ENCODE measurements at regions not wholly inside any gene's neighbourhood (a gene's known extent, or its start where the extent isn't known, plus 50 kb on each side); places are given as distances from the start of the nearest gene placed in this dataset.
"Not testable (repeated sequence)": the region's sequence is repeated elsewhere in the genome, so short reads cannot be mapped to it uniquely, and the experiment has no call there.

DNA sequence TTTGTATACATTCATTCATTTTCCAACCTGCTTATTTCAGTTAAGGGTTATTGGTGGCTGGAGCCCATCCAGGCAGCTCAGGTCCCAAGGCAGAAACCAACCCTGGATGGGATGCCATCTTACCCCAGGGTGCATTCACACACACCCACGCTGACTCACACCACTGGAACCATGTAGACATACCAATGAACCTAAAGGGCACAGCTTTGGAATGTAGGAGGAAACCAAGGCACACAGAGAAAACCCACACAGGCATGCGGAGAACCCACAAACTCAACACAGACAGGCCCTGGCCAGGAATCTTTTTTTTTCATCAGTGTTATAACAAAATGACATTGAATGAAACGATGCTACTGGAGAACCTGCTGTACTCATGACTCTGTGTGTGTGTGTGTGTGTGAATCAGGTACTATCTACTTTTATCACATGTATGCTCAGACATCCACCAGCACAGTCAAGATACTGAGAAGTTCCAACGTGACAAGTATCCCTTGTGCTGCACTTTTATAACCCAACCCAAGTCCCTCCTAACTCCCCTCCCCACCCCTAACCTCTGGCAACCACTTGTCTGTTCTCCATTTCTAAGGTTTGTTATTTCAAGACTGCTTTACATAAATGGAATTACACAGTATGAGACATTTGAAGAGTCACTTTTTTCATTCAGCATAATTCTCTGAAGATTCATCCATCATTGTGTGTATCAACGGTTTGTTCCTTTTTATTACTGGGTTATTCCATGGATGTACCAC, 286.8 kb upstream of the PLD5 start:
- Histone ChIP-seq H4K8ac (ENCODE audit: low read depth, low read length) (no peak overlapping the region), H3K18ac (ENCODE audit: low read length) (no peak overlapping the region), H3K79me2 (ENCODE audit: control insufficient read depth, insufficient read depth, low read length) (no peaks in the 10 kb centered on the region), H4K5ac (ENCODE audit: low read length) (no peak overlapping the region), H3K56ac (ENCODE audit: low read length) (no peak overlapping the region), H2AK5ac (ENCODE audit: low read length) (no peak overlapping the region), H3K27me3 (ENCODE audit: insufficient read depth, low read length, poor library complexity) (no peaks in the 10 kb centered on the region), H3K36me3 (ENCODE audit: control insufficient read depth, insufficient read depth, low read length) (no peaks in the 10 kb centered on the region), H2BK5ac (ENCODE audit: low read length) (no peak overlapping the region), H3K4me2 (ENCODE audit: low read length) (no peak overlapping the region), H3K79me1 (ENCODE audit: low read length) (no peaks in the 10 kb centered on the region), H3K27ac (ENCODE audit: low read depth, low read length) (no peak overlapping the region), H2BK15ac (replicated peaks; ENCODE audit: low read depth) (no peak overlapping the region), H3K4me3 (ENCODE audit: low read length) (no peak overlapping the region), H3K9ac (ENCODE audit: low read length) (no peak overlapping the region), H3K4ac (ENCODE audit: low read depth, low read length) (no peak overlapping the region), H2BK120ac (ENCODE audit: low read depth, low read length) (no peak overlapping the region), H3K23ac (ENCODE audit: low read length) (no peak overlapping the region), H3K4me1 (ENCODE audit: control insufficient read depth, low read depth, low read length) (no peaks in the 10 kb centered on the region)
- WGBS (ENCODE audit: extremely low coverage, insufficient coverage, low lambda C conversion rate), result no CpG with 5 or more reads among the region's 5 CpGs
- no peak for DNase-seq

GRCh38 chr1:242806324-242806723, 281.8 kb upstream of the PLD5 start:
- Histone ChIP-seq H3K27me3 (ENCODE audit: insufficient read depth, low read length, poor library complexity) (no peaks in the 10 kb centered on the region), H2BK5ac (ENCODE audit: low read length) (no peak overlapping the region), H3K36me3 (ENCODE audit: control insufficient read depth, insufficient read depth, low read length) (no peaks in the 10 kb centered on the region), H3K23ac (ENCODE audit: low read length) (no peak overlapping the region), H2BK120ac (ENCODE audit: low read depth, low read length) (no peak overlapping the region), H3K9ac (ENCODE audit: low read length) (no peak overlapping the region), H2BK15ac (replicated peaks; ENCODE audit: low read depth) (no peak overlapping the region), H3K79me2 (ENCODE audit: control insufficient read depth, insufficient read depth, low read length) (no peaks in the 10 kb centered on the region), H3K18ac (ENCODE audit: low read length) (no peak overlapping the region), H3K4ac (ENCODE audit: low read depth, low read length) (no peak overlapping the region), H4K5ac (ENCODE audit: low read length) (no peak overlapping the region), H3K4me1 (ENCODE audit: control insufficient read depth, low read depth, low read length) (no peaks in the 10 kb centered on the region), H2AK5ac (ENCODE audit: low read length) (no peak overlapping the region), H4K8ac (ENCODE audit: low read depth, low read length) (no peak overlapping the region), H3K56ac (ENCODE audit: low read length) (no peak overlapping the region), H3K79me1 (ENCODE audit: low read length) (no peaks in the 10 kb centered on the region), H3K4me2 (ENCODE audit: low read length) (no peak overlapping the region), H3K27ac (ENCODE audit: low read depth, low read length) (no peak overlapping the region), H3K4me3 (ENCODE audit: low read length) (no peak overlapping the region)
- no CpG with 5 or more reads among the region's 2 CpGs for WGBS (ENCODE audit: extremely low coverage, insufficient coverage, low lambda C conversion rate)
- no peak for DNase-seq

DNA sequence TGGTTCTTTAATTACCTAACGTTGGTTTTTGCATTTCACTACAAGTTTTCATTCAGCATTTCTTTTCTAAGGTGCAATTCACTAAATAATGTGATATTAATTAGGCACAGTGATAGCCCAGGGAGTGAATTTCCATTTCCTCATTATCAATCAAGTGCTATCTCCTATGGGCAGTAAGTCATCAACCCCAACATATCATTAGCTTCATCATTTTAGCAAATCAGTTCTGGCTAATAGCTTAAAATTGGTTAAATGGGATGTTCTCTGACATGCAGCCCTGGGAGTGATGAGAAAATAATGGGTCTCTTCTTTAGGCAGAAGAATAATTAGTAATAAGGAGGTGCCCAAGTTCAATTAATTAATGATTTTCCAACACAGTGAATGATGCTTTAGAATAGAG, 280.9 kb upstream of the PLD5 start:
- H3K27me3 ChIP-seq (ENCODE audit: insufficient read depth, low read length, poor library complexity); H3K4me1 ChIP-seq (ENCODE audit: control insufficient read depth, low read depth, low read length); H2BK120ac ChIP-seq (ENCODE audit: low read depth, low read length); H3K79me2 ChIP-seq (ENCODE audit: control insufficient read depth, insufficient read depth, low read length); DNase-seq; H2BK5ac ChIP-seq (ENCODE audit: low read length); H3K36me3 ChIP-seq (ENCODE audit: control insufficient read depth, insufficient read depth, low read length); H3K4me3 ChIP-seq (ENCODE audit: low read length); H4K5ac ChIP-seq (ENCODE audit: low read length); H3K18ac ChIP-seq (ENCODE audit: low read length); H3K27ac ChIP-seq (ENCODE audit: low read depth, low read length); H3K9ac ChIP-seq (ENCODE audit: low read length); H4K8ac ChIP-seq (ENCODE audit: low read depth, low read length); H3K4me2 ChIP-seq (ENCODE audit: low read length); H3K4ac ChIP-seq (ENCODE audit: low read depth, low read length); H3K56ac ChIP-seq (ENCODE audit: low read length); H3K23ac ChIP-seq (ENCODE audit: low read length); H2AK5ac ChIP-seq (ENCODE audit: low read length); H3K79me1 ChIP-seq (ENCODE audit: low read length); H2BK15ac ChIP-seq (replicated peaks; ENCODE audit: low read depth): not testable (repeated sequence)
- no CpG with 5 or more reads among the region's 1 CpG for WGBS (ENCODE audit: extremely low coverage, insufficient coverage, low lambda C conversion rate)

GRCh38 chr1:242802973-242803372, 278.5 kb upstream of the PLD5 start:
- Histone ChIP-seq H3K4me2 (ENCODE audit: low read length) (no peak overlapping the region), H4K5ac (ENCODE audit: low read length) (no peak overlapping the region), H3K79me2 (ENCODE audit: control insufficient read depth, insufficient read depth, low read length) (no peaks in the 10 kb centered on the region), H3K79me1 (ENCODE audit: low read length) (no peaks in the 10 kb centered on the region), H4K8ac (ENCODE audit: low read depth, low read length) (no peak overlapping the region), H3K4me1 (ENCODE audit: control insufficient read depth, low read depth, low read length) (no peaks in the 10 kb centered on the region), H3K9ac (ENCODE audit: low read length) (no peak overlapping the region), H2AK5ac (ENCODE audit: low read length) (no peak overlapping the region), H3K27ac (ENCODE audit: low read depth, low read length) (no peak overlapping the region), H3K36me3 (ENCODE audit: control insufficient read depth, insufficient read depth, low read length) (no peaks in the 10 kb centered on the region), H2BK5ac (ENCODE audit: low read length) (no peak overlapping the region), H3K23ac (ENCODE audit: low read length) (no peak overlapping the region), H3K18ac (ENCODE audit: low read length) (no peak overlapping the region), H2BK120ac (ENCODE audit: low read depth, low read length) (no peak overlapping the region), H3K4me3 (ENCODE audit: low read length) (no peak overlapping the region), H3K27me3 (ENCODE audit: insufficient read depth, low read length, poor library complexity) (no peaks in the 10 kb centered on the region), H2BK15ac (replicated peaks; ENCODE audit: low read depth) (no peak overlapping the region), H3K4ac (ENCODE audit: low read depth, low read length) (no peak overlapping the region), H3K56ac (ENCODE audit: low read length) (no peak overlapping the region)
- 100% methylated on average over 1 of the region's 5 CpGs for WGBS (ENCODE audit: extremely low coverage, insufficient coverage, low lambda C conversion rate)
- no peak for DNase-seq

DNA sequence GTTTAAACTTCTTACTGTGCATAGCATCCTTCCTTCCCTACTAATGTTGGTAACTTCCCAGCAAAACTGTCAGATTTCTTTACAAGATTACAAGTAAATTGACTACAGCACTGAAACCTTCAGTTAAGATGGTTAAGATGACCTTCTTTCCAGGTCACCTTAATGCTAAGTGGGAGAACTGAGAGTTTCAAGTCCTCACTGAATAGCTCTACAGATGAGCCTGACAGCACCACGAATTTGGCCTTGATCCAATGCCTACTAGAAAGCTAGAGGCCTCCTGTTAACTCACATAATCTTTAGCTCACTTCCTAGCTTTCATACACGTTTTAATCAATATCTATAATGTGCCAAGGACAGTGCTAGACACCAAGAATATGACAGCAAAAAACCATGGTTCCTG, 276.0 kb upstream of the PLD5 start:
- no peak overlapping the region for H2BK5ac ChIP-seq (ENCODE audit: low read length)
- no peak overlapping the region for H3K4me2 ChIP-seq (ENCODE audit: low read length)
- H3K79me2 ChIP-seq (ENCODE audit: control insufficient read depth, insufficient read depth, low read length), result no peaks in the 10 kb centered on the region
- no peak overlapping the region for H3K4ac ChIP-seq (ENCODE audit: low read depth, low read length)
- no peak overlapping the region for H3K27ac ChIP-seq (ENCODE audit: low read depth, low read length)
- no peak overlapping the region for H3K9ac ChIP-seq (ENCODE audit: low read length)
- no peaks in the 10 kb centered on the region for H3K27me3 ChIP-seq (ENCODE audit: insufficient read depth, low read length, poor library complexity)
- no peak overlapping the region for H3K4me3 ChIP-seq (ENCODE audit: low read length)
- no peak overlapping the region for H4K8ac ChIP-seq (ENCODE audit: low read depth, low read length)
- WGBS (ENCODE audit: extremely low coverage, insufficient coverage, low lambda C conversion rate), result no CpG with 5 or more reads among the region's 2 CpGs
- no peak overlapping the region for H3K23ac ChIP-seq (ENCODE audit: low read length)
- H3K4me1 ChIP-seq (ENCODE audit: control insufficient read depth, low read depth, low read length), result no peaks in the 10 kb centered on the region
- no peak overlapping the region for H3K56ac ChIP-seq (ENCODE audit: low read length)
- H2AK5ac ChIP-seq (ENCODE audit: low read length), result no peak overlapping the region
- no peaks in the 10 kb centered on the region for H3K79me1 ChIP-seq (ENCODE audit: low read length)
- H3K18ac ChIP-seq (ENCODE audit: low read length), result no peak overlapping the region
- H2BK15ac ChIP-seq (replicated peaks; ENCODE audit: low read depth), result no peak overlapping the region
- no peaks in the 10 kb centered on the region for H3K36me3 ChIP-seq (ENCODE audit: control insufficient read depth, insufficient read depth, low read length)
- no peak overlapping the region for H4K5ac ChIP-seq (ENCODE audit: low read length)
- no peak overlapping the region for H2BK120ac ChIP-seq (ENCODE audit: low read depth, low read length)
- no peak for DNase-seq

- H3K23ac ChIP-seq (ENCODE audit: low read length), result no peak overlapping the region
- H2BK15ac ChIP-seq (replicated peaks; ENCODE audit: low read depth), result no peak overlapping the region
- H3K4ac ChIP-seq (ENCODE audit: low read depth, low read length), result no peak overlapping the region
- H3K27ac ChIP-seq (ENCODE audit: low read depth, low read length), result no peak overlapping the region
- H3K79me1 ChIP-seq (ENCODE audit: low read length), result no peaks in the 10 kb centered on the region
- H4K8ac ChIP-seq (ENCODE audit: low read depth, low read length), result no peak overlapping the region
- H3K36me3 ChIP-seq (ENCODE audit: control insufficient read depth, insufficient read depth, low read length), result no peaks in the 10 kb centered on the region
- no peak for DNase-seq
- no peak overlapping the region for H3K18ac ChIP-seq (ENCODE audit: low read length)
- H3K79me2 ChIP-seq (ENCODE audit: control insufficient read depth, insufficient read depth, low read length), result no peaks in the 10 kb centered on the region
- no peak overlapping the region for H4K5ac ChIP-seq (ENCODE audit: low read length)
- H2BK5ac ChIP-seq (ENCODE audit: low read length), result no peak overlapping the region
- H3K9ac ChIP-seq (ENCODE audit: low read length), result no peak overlapping the region
- no peaks in the 10 kb centered on the region for H3K27me3 ChIP-seq (ENCODE audit: insufficient read depth, low read length, poor library complexity)
- no peak overlapping the region for H3K56ac ChIP-seq (ENCODE audit: low read length)
- no peaks in the 10 kb centered on the region for H3K4me1 ChIP-seq (ENCODE audit: control insufficient read depth, low read depth, low read length)
- no peak overlapping the region for H2AK5ac ChIP-seq (ENCODE audit: low read length)
- no peak overlapping the region for H3K4me3 ChIP-seq (ENCODE audit: low read length)
- no peak overlapping the region for H3K4me2 ChIP-seq (ENCODE audit: low read length)
- H2BK120ac ChIP-seq (ENCODE audit: low read depth, low read length), result no peak overlapping the region
Observed at GRCh38 chr1:242797856-242798255, 273.4 kb upstream of the PLD5 start.

All from mesendoderm (in vitro differentiated cells).